Mesothelial cell of epicardium (in vitro differentiated cells): ENCODE measurements at regions not wholly inside any gene's neighbourhood (a gene's known extent, or its start where the extent isn't known, plus 50 kb on each side); places are given as distances from the start of the nearest gene placed in this dataset.
"Not testable (repeated sequence)": the region's sequence is repeated elsewhere in the genome, so short reads cannot be mapped to it uniquely, and the experiment has no call there.

Experiments used
- DNase-seq, 2 experiments: peaks; one replicate each; pipeline ENCODE4 v3.0.0; 2021; ENCODE audit warnings: low spot score in 2 of 2; ENCODE audit not compliant: unreplicated experiment in 2 of 2
- H3K27ac Mint-ChIP-seq: 2 replicates; pipeline ENCODE4 v1.8.0; 2021; ENCODE audit warnings: mixed read lengths
- H3K27me3 Mint-ChIP-seq: 2 replicates; pipeline ENCODE4 v1.8.0; 2021; ENCODE audit warnings: low read depth, mixed read lengths
- H3K36me3 Mint-ChIP-seq: 2 replicates; pipeline ENCODE4 v1.8.0; 2021; ENCODE audit warnings: mixed read lengths
- H3K4me1 Mint-ChIP-seq: 2 replicates; pipeline ENCODE4 v1.8.0; 2021; ENCODE audit warnings: mixed read lengths
- H3K4me3 Mint-ChIP-seq: 2 replicates; pipeline ENCODE4 v1.8.0; 2021; ENCODE audit warnings: mild to moderate bottlenecking, moderate library complexity, mixed read lengths
- H3K9me3 Mint-ChIP-seq: 2 replicates; pipeline ENCODE4 v1.8.0; 2021; ENCODE audit warnings: mixed read lengths

DNA sequence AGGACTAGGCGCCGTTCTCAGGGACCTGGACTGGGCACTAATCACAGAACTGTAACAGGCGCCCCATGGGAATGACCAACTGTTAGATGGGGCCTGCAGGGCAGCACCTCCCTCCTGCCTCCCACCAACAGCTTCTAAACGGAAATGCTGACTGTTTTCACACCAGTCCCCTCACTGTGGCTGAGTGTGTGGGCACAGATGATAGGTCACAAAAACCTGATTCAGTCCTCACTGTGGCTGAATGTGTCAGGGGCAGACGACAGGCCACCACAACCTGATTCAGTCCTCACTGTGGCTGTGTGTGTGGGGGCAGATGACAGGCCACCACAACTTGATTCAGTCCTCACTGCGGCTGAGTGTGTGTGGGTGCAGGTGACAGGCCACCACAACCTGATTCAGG, 1499.9 kb upstream of the USP9Y start:
- not testable (repeated sequence) for H3K36me3 Mint-ChIP-seq, DNase-seq, H3K4me3 Mint-ChIP-seq, H3K4me1 Mint-ChIP-seq, H3K27ac Mint-ChIP-seq, H3K27me3 Mint-ChIP-seq, H3K9me3 Mint-ChIP-seq

DNA sequence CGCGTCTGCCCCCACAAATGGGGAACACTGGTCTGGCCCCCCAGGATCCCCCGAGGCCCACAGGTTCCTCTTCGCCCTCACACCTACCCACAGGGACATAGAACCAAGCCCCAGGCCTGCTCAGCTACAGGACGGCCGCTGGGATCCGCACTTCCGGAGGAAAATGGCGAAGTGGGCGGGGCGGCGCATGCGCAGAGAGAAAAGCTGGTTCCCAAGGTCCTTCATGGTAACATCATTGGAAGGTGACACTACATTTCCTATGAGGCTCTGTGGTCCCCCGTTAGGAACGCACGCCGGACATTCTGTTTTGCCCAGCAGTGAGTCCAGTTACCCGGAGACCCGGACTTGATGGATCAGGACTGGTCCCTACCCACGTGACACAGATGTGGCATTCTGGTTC, 1486.2 kb upstream of the USP9Y start:
- H3K4me1 Mint-ChIP-seq, H3K9me3 Mint-ChIP-seq, DNase-seq, H3K36me3 Mint-ChIP-seq, H3K27ac Mint-ChIP-seq, H3K27me3 Mint-ChIP-seq, H3K4me3 Mint-ChIP-seq: not testable (repeated sequence)
